ENCODE measurements at regions not wholly inside any gene's neighbourhood (a gene's known extent, or its start where the extent isn't known, plus 50 kb on each side); places are given as distances from the start of the nearest gene placed in this dataset.

DNA sequence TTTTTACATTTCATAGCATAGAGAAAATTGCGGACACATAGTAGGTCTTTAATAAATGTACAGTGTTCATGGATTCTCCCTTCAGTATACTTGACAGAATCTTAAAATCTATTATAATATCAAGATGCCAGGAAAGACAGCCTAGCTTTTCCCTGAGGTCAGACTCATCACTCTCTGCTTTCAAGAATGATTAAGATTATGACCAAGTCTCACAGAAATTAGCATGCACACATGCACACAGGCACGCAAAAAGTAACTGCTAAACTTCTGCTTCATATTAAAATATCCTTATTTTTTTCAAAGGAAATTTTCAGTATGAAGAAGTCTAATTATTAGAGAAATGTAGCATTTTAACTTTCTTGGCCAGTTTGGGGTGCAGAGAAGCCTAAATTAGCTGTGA, 493.8 kb upstream of the NECTIN3 start:
- Mint-ChIP-seq H3K9me3 (peaks cover 12 to 25% of the 10 kb centered on the region in 2 experiments; a peak in 4 of 5 replicates), H3K4me3 (no peak overlapping the region), H3K27me3 (ENCODE audit: low read depth) (no peaks in the 10 kb centered on the region), H3K27ac (peak overlapping the region; percentile 94 to 98 (median 98); a peak in 4 of 7 replicates), H3K36me3 (ENCODE audit: insufficient read depth in 1 of 3, low read depth in 3 of 3) (peaks cover 21 to 31% (median 24%) of the 10 kb centered on the region in 3 experiments), H3K4me1 (peaks cover 44 to 54% of the 10 kb centered on the region in 2 experiments)
- Histone ChIP-seq H4K91ac (ENCODE audit: insufficient read length, low read depth, low read length) (no peak overlapping the region), H3K23ac (ENCODE audit: insufficient read length, low read depth, low read length) (no peak overlapping the region), H3K56ac (ENCODE audit: insufficient read length, low read depth, low read length) (no peak overlapping the region), H2BK15ac (ENCODE audit: low read depth, low read length) (no peak overlapping the region), H2BK12ac (ENCODE audit: insufficient read length, low read depth, low read length) (peak overlapping the region; percentile 90), H4K5ac (ENCODE audit: insufficient read length, low read depth, low read length) (no peak overlapping the region), H3K4me1 (ENCODE audit: insufficient read depth, low read length) (peaks cover 2% of the 10 kb centered on the region; the same call in 1 of the 2 replicates), H3K23me2 (ENCODE audit: insufficient read length, low read depth, low read length, poor library complexity, severe bottlenecking) (no peaks in the 10 kb centered on the region), H3K4me2 (ENCODE audit: insufficient read depth, insufficient read length, low read length) (no peak overlapping the region), H3K4ac (ENCODE audit: low read depth, low read length) (no peak overlapping the region), H3K79me1 (ENCODE audit: insufficient read depth, low read depth, low read length, poor library complexity, severe bottlenecking) (no peaks in the 10 kb centered on the region), H2AFZ (ENCODE audit: low read length) (no peak overlapping the region), H2AK5ac (ENCODE audit: insufficient read length, low read length) (no peak overlapping the region), H3K18ac (ENCODE audit: insufficient read length, low read depth, low read length) (no peak overlapping the region), H4K8ac (replicated peaks; ENCODE audit: insufficient read length, low read depth, low read length) (no peak overlapping the region), H3K79me2 (ENCODE audit: insufficient read depth, low read length) (no peaks in the 10 kb centered on the region), H3K27ac (ENCODE audit: insufficient read length, low read depth, low read length) (peak overlapping the region; percentile 29), H3T11ph (ENCODE audit: low read length) (no peak overlapping the region), H2BK120ac (ENCODE audit: low read depth, low read length, poor library complexity, severe bottlenecking) (no peak overlapping the region), H3K27me3 (ENCODE audit: insufficient read depth, low read length) (no peaks in the 10 kb centered on the region), H2BK5ac (ENCODE audit: insufficient read length, low read length) (no peak overlapping the region), H3K9ac (ENCODE audit: extremely low read depth, insufficient read length, low read length) (no peak overlapping the region), H4K20me1 (ENCODE audit: control insufficient read depth, insufficient read depth, insufficient read length) (no peaks in the 10 kb centered on the region), H3K9me3 (ENCODE audit: control insufficient read depth, low read depth, low read length) (no peaks in the 10 kb centered on the region), H2BK20ac (ENCODE audit: low read depth, low read length, poor library complexity, severe bottlenecking) (peak overlapping the region; percentile 75), H3K14ac (ENCODE audit: insufficient read depth, low read length) (no peak overlapping the region)
- WGBS (ENCODE audit: extremely low coverage, insufficient read length, low lambda C conversion rate) = no CpG with 5 or more reads among the region's 2 CpGs
- no peak for DNase-seq
- TF ChIP-seq, protein P1, sequence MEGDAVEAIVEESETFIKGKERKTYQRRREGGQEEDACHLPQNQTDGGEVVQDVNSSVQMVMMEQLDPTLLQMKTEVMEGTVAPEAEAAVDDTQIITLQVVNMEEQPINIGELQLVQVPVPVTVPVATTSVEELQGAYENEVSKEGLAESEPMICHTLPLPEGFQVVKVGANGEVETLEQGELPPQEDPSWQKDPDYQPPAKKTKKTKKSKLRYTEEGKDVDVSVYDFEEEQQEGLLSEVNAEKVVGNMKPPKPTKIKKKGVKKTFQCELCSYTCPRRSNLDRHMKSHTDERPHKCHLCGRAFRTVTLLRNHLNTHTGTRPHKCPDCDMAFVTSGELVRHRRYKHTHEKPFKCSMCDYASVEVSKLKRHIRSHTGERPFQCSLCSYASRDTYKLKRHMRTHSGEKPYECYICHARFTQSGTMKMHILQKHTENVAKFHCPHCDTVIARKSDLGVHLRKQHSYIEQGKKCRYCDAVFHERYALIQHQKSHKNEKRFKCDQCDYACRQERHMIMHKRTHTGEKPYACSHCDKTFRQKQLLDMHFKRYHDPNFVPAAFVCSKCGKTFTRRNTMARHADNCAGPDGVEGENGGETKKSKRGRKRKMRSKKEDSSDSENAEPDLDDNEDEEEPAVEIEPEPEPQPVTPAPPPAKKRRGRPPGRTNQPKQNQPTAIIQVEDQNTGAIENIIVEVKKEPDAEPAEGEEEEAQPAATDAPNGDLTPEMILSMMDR (conservative IDR thresholded peaks at IDR 0.05) = no peak

All from H9 (cell line).